HL-60 (cell line): ENCODE measurements at regions not wholly inside any gene's neighbourhood (a gene's known extent, or its start where the extent isn't known, plus 50 kb on each side); places are given as distances from the start of the nearest gene placed in this dataset.

Experiments used
- POLR2AphosphoS5 ChIP-seq: IDR thresholded peaks from 2 replicates; pipeline ENCODE4 v1.6.1; 2012; ENCODE audit warnings: low read depth
- TF ChIP-seq, protein P1 (sequence below): IDR thresholded peaks from one replicate; pipeline ENCODE4 v1.5.1; 2011; ENCODE audit warnings: low read length, control low read depth, inconsistent platforms; ENCODE audit not compliant: insufficient read depth

DNA sequence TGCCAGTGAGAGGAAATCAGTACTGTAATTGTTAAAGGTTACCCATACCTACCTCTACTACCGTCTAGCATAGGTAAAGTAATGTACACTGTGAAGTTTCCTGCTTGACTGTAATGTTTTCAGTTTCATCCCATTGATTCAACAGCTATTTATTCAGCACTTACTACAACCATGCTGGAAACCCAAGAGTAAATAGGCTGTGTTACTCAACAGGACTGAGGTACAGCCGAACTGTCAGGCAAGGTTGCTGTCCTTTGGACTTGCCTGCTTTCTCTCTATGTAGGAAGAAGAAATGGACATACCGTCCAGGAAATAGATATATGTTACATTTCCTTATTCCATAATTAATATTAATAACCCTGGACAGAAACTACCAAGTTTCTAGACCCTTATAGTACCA is 265.5 kb downstream of the NR2F2 start:
- TF ChIP-seq, protein P1, sequence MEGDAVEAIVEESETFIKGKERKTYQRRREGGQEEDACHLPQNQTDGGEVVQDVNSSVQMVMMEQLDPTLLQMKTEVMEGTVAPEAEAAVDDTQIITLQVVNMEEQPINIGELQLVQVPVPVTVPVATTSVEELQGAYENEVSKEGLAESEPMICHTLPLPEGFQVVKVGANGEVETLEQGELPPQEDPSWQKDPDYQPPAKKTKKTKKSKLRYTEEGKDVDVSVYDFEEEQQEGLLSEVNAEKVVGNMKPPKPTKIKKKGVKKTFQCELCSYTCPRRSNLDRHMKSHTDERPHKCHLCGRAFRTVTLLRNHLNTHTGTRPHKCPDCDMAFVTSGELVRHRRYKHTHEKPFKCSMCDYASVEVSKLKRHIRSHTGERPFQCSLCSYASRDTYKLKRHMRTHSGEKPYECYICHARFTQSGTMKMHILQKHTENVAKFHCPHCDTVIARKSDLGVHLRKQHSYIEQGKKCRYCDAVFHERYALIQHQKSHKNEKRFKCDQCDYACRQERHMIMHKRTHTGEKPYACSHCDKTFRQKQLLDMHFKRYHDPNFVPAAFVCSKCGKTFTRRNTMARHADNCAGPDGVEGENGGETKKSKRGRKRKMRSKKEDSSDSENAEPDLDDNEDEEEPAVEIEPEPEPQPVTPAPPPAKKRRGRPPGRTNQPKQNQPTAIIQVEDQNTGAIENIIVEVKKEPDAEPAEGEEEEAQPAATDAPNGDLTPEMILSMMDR, result no peak
- no peak for TF ChIP-seq POLR2AphosphoS5
